DMS153 treated with DMSO at 0.1 percent for 48 hours (cell line): ENCODE measurements at regions not wholly inside any gene's neighbourhood (a gene's known extent, or its start where the extent isn't known, plus 50 kb on each side); places are given as distances from the start of the nearest gene placed in this dataset.

ENCODE experiments used
- DNase-seq: peaks from one replicate; lab custom pipeline; 2025; ENCODE audit not compliant: unreplicated experiment; lab: John Stamatoyannopoulos, UW

DNA sequence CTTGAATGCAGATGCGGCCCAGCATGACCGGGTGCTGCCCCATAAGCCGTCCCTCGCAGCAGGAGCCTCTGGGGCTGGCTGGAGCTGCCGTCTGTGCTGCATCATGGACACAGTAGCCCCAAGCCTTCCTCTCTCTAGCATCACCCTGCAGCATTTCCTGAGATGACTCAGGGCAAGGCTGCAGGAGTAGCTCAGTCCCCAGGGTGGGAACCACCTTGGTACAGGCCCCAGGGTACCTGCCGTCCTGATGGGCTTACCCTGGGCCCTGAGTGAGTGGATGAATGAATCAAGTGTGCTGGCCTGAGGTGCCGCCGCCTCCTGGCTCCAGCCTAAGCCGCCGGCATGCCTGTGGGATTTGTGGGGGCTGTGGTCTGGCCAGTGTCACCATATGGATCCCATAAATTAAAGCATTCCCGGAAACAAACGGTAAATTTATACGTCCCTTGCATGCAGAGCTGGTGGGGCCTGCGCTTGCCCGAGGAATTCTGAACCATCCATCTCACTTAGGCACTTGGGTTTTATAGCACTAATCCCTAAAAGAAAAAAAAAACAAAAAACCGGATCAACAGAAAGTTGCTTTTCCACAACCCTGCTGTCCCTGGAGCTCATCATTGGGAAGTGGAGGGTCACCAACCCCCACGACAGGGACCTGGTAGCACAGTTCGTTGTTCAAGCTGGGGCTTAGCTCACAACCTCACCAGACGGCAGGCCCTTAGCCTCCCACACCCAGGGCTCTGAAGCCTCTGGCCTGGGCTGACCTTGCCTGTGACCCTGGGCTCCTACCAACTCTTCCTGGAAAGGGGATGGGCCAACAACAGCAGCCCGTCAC, 242.6 kb upstream of the CIBAR2 start:
- DNase-seq, result no peak

DNA sequence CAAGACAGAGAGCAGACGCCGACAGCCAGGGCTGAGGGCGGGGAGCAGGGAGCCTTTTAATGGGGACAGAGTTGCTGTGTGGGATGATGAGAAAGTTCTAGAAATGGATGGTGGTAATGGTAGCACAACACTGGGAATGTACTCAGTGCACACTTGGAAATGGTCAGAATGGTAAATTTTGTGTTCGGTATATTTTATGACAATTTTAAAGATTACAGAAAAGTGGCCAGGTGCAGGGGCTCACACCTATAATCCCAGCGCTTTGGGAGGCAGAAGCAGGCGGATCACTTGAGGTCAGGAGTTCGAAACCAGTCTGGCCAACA, 243.2 kb upstream of the CIBAR2 start:
- no peak for DNase-seq

DNA sequence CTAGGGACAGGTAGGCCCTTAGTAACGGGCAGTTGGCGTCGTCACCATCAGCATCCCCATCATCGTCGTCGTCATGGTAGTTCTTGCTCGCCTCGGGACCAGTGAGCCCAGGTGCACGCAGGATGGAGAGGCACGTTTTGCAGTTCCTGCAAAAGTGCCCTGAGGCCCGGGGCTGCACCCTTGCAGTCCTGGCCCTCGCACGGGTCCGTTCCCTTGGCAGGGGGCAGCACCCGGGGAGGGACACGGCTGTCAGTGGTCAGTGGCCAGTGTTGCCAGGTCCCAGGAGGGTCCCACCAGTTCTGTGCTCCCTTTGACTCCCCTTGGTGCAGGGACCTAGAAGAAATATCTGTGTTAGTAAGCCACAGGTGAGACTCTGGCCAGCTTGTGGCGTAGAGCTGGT, 243.9 kb upstream of the CIBAR2 start:
- no peak for DNase-seq

DNA sequence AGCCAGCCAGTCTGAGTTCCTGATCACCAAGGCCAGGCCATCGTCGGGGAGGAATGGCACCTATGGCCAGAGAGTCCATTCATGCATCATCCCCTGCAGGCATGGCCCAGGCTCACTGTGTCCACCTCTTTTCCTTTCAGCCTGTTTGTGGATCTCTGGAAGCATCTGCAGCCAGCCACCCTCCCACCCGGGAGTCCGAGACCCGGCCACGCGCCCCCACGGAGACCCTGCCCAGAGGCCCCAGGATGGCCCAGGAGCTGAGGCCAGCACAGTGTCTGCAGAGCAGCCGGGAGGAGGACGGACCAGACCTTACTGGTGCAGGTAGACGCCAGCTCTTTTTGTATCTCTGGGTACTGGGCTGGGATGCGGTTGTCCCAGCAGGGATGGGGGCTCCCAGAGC, 245.1 kb upstream of the CIBAR2 start:
- DNase-seq, result no peak

DNA sequence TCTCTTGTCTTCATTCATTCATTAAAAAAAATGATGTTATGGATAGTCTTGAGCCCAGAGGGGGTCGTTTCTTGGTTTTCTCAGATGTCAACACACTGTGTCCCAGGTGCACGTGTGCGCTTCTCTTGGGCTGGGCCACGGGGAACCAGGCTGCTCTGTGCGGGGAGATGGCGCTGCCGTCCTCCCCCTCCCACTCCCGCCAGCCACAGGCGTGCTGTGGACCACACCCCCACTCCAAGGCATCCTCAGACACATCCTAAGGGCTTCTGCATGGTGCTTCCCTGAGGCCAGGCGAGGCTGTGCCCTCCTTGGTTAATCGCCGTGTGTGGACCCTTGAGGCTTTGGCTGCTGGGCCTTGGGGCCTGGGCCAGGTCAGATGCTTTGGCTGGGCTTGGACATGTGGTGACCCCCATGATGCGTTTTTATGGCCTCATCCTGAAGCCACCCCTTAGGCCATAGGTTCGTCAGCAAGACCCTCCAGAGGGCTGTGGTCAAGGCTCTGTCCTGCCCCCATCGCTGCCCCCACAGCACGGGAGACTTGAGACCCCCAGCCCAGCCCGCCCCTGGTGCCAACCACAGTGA, 245.7 kb upstream of the CIBAR2 start:
- DNase-seq, result no peak

DNA sequence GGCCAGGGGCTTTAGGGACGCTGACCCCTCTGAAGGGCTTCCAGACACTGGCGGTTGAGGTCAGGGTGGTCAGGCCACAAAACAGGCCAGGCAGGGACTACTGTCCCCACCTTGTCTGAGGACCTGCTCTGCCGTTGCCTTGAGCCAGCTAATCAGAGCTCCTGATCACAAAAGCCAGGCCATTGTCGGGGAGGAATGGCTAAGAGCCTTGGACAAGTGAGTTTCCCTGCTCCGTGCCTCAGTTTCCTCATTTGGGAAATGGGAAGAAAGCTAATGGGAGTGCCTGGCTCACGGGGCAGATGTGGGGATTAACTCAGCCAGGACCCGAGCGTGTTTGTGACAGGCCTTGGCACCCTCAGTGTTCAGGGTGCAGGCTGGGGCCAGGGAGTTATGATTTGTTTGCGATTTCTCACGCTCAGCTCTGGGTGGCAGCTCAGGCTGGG, 246.5 kb upstream of the CIBAR2 start:
- no peak for DNase-seq

DNA sequence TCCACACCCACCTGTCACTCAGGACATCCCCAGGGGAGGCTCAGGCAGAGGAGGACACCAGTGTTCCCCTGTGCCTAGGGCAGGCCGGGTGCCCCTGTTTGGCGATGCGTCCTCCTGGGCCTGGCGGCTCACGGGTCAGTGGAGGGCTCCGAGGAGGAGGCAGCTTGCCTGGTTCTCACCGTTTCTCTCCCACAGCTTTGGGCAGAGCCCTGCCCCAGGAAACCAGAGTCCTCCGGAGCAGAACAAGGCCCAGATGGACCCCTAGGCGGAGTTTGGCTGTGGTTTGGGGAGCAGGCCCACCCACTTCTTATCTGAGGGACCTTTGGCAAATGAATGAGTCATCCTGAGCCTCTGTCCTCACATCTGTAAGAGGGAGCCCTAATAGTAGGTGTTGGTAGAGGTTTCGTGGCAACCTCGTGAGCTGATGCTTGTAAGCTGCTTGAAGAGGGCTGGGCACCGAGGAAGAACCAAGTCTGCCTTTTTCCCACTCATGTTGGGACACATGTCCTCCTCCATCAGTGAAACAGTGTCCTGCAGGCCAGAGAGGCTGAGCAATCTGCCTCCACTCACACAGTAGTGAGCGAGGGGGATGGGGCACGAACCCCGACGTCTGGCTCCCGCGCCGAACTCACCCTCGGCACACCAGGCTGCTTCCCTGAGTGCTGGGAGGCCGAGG, 247.0 kb upstream of the CIBAR2 start:
- DNase-seq, result no peak

DNA sequence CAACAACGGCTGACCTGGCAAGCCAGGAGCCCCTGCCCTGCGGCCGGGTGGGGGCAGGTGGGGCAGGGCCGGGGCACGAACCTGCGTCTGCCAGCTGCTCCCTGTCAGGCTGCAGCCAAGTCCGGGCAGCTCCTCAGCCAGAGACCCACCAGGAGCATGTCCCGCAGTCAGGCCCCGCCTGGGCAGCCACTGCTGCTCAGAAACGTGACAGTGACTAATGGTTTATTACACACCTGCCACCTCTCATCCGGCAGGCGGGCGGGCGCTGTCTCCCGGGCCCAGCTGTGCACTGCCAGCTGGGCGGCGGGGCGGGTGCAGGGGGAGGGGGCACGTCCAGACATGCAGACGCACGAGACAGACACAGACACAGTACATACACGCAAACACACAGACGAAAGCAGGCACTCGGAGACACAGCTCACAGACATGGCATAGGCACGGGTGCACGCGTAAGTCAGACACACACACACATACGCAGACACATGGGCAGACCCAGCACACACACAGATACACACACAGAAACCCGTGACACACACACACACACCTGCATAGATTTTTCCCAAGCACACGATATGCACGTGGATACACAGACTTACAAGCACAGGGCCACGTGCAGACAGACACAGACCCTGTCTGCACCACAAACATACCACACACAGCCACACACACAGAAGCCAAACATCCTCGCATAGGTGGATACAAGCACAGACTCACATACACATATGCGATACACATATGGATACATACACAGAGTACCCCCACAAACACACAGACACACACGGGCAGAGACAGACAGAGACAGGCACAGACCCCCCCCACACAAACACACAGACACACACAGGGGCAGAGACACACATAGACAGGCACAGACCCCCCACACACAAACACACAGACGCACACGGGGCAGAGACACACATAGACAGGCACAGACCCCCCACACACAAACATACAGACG, 248.3 kb upstream of the CIBAR2 start:
- peak; percentile 87 for DNase-seq

DNA sequence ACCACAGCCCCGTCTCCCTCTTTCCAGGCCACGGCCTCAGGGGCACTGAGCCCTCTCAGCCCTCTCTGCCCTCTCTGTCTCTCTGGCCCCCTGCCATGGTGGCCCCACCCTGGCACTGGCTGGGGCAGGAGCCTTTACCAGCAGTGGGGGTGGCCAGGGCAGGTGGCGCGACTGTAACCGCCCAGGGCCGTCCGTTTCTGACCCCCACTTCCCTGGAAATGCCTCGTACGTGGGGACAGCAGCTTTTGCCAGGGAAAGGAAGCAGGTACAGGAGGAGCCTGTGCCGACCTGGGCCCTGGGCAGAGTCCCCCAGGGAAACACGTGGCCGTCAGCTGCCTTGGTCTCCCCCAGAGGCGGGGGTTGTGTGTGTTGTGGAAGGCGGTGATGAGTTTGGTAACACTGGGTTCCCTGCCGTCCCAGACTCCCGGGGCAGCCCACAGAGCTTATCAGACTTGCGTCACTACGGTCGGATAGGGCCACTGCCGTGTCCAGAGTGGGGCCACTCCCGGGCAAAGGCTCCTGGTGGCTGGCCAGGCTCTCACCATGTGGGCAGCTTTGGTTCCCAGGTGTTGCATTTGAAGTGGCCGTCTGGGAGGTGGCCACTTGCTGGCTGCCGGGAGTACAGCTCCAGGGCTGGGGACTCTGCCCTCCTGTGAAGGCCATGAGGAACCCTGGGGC, 249.3 kb upstream of the CIBAR2 start:
- no peak for DNase-seq

DNA sequence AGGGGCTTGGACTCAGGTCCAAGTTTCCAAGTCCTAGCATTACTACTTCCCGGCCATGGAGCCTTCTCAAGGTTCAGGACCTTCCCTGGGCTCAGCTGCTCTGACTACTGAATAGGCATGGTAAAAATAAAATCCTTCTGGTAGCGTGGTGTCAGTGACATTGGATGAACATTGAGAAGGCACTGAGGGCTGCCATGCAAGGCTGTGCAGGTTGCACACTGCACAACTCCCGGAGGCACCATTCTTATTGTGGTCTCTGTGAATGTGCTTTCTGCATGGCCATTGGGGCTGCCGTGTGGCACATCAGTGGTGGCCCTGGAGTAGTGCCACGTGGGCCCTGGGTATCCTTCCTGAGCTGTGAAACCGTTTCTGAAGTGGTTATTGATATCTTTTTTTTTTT, 250.2 kb upstream of the CIBAR2 start:
- no peak for DNase-seq

DNA sequence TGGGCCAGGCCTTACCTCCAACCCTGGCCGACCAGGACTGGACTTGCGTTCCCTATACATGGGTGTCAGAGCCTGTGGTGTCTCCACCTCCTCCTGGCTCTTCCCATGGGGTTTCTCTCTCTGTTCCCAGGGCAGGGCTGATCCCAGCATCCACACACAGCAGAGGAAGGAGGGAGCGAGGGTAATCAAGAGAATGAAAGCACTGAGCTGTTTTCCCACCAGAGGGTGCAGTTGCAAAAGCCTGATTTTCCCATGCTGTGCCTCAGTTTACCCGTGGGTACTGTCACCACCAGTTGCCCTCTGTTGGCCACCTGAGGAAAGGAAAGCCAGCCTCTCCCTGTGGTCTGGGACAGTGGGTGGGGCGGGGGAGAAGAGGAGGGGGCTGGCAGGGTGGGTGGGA, 249.7 kb upstream of the GSE1 start:
- DNase-seq, result no peak

DNA sequence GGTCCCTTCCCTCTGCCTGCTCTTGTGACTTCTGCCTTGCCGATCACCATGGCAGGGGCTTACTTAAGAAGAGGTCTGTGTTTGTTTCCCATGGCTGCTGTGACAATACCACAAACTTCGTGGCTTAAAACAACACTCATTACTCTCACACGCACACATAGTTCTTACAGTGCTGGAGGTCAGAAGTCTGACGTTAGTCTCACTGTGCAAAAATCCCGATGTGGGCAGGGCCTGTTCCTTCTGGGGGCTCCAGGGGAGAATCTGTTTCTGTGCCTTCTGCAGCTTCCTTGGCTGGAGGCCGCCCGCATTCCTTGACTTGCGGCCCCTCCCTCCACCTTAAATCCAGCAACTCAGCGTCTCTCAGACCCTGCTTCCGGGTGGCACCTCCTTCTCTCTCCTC, 249.2 kb upstream of the GSE1 start:
- no peak for DNase-seq

DNA sequence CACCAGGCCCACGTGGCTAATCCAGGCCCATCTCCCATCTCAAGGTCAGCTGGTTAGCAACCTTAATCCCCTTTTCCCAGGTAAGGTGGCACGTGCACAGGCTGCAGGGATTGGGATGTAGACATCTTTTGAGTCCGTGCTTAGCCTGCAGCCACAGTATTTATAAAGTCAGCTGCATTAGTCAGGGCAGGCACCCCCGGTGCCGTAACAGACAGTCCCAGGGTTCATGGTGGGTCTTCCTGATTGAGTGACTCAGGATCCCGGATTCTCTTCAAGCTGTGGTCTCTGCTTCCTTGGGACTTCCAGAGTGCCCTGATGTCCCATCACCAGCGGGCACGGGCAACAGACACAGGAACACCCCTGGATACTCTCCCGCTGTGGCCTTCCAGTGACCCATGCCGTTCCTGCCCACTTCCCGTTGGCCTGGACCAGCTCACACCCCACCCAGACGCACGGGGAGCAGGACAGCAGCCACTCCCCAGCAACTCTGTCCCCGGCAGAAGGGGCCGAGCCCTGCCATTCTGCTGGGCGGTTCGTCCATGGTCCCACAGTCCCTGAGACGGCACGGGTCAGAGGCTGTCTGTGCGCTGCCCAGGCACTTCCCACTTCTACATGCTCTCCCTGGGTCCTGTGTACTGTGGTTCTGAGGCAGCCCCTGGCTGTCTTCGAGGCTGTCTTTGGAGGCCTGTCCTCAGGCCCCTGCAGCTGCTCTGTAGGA, 248.6 kb upstream of the GSE1 start:
- no peak for DNase-seq

DNA sequence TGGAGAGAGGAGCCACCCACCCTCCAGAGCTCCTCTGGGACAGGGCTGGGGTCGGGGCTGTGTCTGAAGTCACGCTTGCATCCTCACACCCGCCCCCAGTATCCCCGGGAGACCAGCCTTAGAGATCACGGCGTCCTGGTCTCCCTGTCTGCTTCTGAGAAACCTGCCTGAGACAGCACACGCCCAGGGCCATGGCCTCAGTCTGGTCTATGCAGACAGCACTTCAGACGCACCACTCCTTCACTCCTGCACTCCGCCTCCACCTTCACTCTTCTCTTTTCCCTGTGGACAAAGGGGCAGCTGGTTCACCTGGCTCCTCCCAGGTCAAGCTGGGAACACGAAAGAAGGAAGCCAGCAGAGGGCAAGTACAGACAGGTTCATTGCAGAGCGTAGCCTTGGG, 248.0 kb upstream of the GSE1 start:
- no peak for DNase-seq

DNA sequence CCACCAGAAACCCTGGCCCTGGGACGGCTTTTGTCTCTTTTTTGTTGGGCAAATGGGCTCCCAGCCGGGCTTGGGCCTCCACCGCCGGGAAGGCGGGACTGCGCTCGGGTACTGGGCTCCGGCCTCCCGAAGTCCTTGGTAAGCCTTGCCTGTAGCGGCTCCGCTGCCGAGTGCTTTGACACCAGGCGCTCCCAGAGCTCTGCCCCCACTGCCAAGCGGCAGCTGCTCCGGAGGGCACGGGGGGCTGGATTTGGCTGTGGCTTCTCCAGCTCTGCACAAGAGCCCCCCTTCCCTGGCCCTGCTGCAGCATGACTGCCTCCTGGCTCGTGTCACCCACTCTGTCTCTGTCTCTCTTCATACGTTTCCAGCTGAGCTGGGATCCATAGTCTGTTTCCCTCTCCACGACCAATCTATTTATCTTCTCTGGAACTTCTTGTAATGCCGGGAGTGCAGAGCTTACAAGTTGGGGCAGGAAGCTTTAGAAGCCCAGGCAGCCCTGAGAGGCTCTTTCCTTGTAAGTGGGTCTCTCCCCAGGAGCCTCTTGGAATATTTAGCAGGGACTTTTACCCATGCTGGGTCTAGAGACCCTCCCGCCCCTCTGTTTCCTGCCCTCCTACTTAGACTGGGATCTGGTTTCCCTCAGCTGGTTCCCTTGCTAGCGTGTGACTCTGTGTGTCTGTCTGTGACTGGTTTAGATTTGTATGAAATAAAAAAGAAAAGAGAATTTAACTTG, 246.9 kb upstream of the GSE1 start:
- no peak for DNase-seq

DNA sequence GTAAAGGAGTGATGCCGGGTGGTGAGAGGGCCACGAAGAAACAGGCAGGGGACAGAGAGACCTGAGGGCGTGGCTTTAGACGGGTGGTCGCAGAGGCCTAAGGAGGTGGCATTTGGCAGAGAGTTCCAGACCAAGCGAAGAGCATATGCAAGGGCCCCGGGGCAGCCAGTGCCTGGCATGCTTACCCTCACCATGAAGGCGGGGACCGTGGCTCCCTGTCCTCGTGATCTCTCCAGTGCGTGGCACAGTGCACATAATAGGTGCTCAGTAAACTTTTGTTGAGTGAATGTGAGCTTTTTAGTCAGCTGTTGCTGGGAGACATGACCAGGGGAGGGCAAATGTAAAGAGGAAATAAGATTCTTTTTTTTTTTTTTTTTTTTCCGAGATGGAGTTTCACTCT, 245.6 kb upstream of the GSE1 start:
- no peak for DNase-seq

DNA sequence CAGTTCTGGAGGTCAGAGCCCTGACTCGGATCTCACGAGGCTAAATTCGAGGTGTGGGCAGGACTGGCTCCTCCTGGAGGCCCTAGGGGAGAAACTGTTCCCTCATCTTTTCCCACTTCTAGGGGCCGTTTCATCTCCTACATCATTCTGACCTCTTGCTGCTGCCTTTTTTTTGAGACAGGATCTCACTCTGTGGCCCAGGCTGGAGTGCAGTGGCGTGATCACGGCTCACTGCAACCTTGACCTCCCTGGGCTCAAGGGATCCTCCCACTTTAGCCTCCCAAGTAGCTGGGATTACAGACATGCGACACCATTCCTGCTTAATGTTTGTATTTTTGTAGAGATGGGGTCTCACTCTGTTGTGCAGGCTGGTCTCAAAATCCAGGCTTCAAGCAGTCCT, 244.1 kb upstream of the GSE1 start:
- no peak for DNase-seq

DNA sequence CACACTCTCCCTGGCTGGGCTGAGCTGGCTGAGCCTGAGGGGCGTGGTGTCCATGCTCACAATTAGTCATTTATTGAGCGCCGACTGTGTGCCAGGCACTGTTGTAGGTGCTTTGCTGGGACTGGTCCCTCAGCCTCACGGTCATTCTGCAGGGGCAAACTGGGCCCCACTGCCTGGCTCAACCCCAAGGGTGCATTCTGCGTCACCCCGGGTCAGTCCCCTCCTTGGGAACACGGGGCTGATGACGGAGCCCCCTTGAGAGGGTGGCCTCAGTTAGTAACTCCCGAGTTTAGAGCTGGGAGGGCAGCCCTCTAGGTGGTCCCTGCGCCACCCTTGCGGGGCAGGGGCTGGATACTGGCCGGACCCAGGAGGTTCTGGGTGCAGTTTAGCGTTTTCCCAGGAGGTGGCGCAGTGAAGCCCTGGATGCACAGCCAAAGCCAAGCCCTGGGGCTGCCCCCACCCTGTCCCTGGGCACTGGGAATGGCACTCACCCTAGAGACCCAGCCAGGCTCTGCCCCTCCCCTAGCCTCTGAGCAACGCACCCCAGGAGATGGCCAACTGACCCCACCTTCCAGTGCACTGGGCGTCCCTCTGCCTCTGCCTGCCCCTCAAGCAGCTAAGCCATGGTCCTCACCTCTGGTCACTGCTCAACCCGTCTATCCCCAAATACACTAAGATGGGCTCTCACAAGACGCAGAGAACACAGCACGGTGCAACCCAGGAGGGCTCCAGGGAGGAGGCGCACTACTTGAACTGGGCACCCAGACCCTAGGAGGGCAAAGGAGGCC, 243.2 kb upstream of the GSE1 start:
- no peak for DNase-seq

DNA sequence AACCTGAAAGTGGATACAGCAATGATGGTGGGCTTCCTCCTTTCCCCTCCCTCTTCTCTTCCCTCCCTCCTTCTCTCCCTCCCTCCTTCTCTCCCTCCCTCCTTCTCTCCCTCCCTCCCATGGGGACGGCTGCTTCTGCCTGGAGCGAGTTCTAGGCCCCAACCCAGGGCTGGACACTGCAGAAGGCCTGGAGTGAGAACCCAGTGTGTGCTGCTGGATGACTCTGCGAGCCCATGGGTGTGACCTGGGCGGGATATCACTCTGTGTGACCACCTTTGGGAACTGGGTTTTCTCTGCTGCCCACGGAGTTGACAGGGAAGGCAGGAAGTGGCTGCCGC, 242.6 kb upstream of the GSE1 start:
- DNase-seq, result no peak
